SK-N-SH treated with all-trans-retinoic acid at 6 μM for 48 hours (cell line): ENCODE measurements at regions not wholly inside any gene's neighbourhood (a gene's known extent, or its start where the extent isn't known, plus 50 kb on each side); places are given as distances from the start of the nearest gene placed in this dataset.

Experiments used
- ATAC-seq: fragments of 200-7000 bp; cut with Tn5 transposase; 3 replicates; pipeline ENCODE4 v1.9.1; 2020; ENCODE audit warnings: mild to moderate bottlenecking, moderate library complexity
- ARNTL ChIP-seq: fragments of 450-650 bp; formaldehyde crosslinking; IDR thresholded peaks from 2 replicates; pipeline ENCODE4 v1.5.0; 2020; ENCODE audit warnings: low read depth, mild to moderate bottlenecking, moderate library complexity, borderline replicate concordance
- CREB5 ChIP-seq: fragments of 250-450 bp; sonication (Bioruptor Pico); IDR thresholded peaks from 2 replicates; pipeline ENCODE4 v1.5.1; 2020; ENCODE audit warnings: low read depth, mild to moderate bottlenecking, moderate library complexity
- CSRNP3 ChIP-seq: fragments of 250-450 bp; sonication (Bioruptor Pico); IDR thresholded peaks from 2 replicates; pipeline ENCODE4 v1.5.1; 2021; ENCODE audit warnings: mild to moderate bottlenecking, moderate library complexity
- ESRRG ChIP-seq: fragments of 250-450 bp; sonication (Bioruptor Pico); IDR thresholded peaks from 2 replicates; pipeline ENCODE4 v1.6.1; 2021; ENCODE audit warnings: mild to moderate bottlenecking
- GLIS3 ChIP-seq: fragments of 250-450 bp; sonication (Bioruptor Pico); IDR thresholded peaks from 2 replicates; pipeline ENCODE4 v1.5.0; 2020; ENCODE audit warnings: mild to moderate bottlenecking, moderate library complexity
- ISL1 ChIP-seq: fragments of 250-450 bp; sonication (Bioruptor Pico); IDR thresholded peaks from 2 replicates; pipeline ENCODE4 v2.1.2; 2022; ENCODE audit warnings: mild to moderate bottlenecking, moderate library complexity
- OSR1 ChIP-seq: fragments of 250-450 bp; sonication (Bioruptor Pico); IDR thresholded peaks from 2 replicates; pipeline ENCODE4 v1.8.0; 2022; ENCODE audit warnings: moderate library complexity, mild to moderate bottlenecking, inconsistent platforms
- PATZ1 ChIP-seq: fragments of 250-450 bp; sonication (Bioruptor Pico); IDR thresholded peaks from 2 replicates; pipeline ENCODE4 v1.8.0; 2020; ENCODE audit warnings: mild to moderate bottlenecking, moderate library complexity, borderline replicate concordance
- POU6F1 ChIP-seq: fragments of 250-450 bp; sonication (Bioruptor Pico); IDR thresholded peaks from 2 replicates; pipeline ENCODE4 v1.8.0; 2021; ENCODE audit warnings: low read depth, mild to moderate bottlenecking, moderate library complexity, borderline replicate concordance
- PPARA ChIP-seq: fragments of 250-450 bp; sonication (Bioruptor Pico); IDR thresholded peaks from 2 replicates; pipeline ENCODE4 v1.5.0; 2020; ENCODE audit warnings: mild to moderate bottlenecking, borderline replicate concordance
- RARB ChIP-seq: fragments of 250-450 bp; sonication (Bioruptor Pico); IDR thresholded peaks from 2 replicates; pipeline ENCODE4 v1.8.0; 2021; ENCODE audit warnings: mild to moderate bottlenecking, moderate library complexity
- SNAI2 ChIP-seq: fragments of 250-450 bp; sonication (Bioruptor Pico); IDR thresholded peaks from 2 replicates; pipeline ENCODE4 v1.5.0; 2020; ENCODE audit warnings: mild to moderate bottlenecking, moderate library complexity
- TOX ChIP-seq: fragments of 250-450 bp; sonication (Bioruptor Pico); IDR thresholded peaks from 2 replicates; pipeline ENCODE4 v1.8.0; 2021; ENCODE audit warnings: mild to moderate bottlenecking, moderate library complexity, borderline replicate concordance
- TSHZ2 ChIP-seq: fragments of 250-450 bp; sonication (Bioruptor Pico); IDR thresholded peaks from 2 replicates; pipeline ENCODE4 v1.5.0; 2020; ENCODE audit warnings: mild to moderate bottlenecking, moderate library complexity
- ZFP3 ChIP-seq: fragments of 250-450 bp; sonication (Bioruptor Pico); IDR thresholded peaks from 2 replicates; pipeline ENCODE4 v1.5.0; 2020; ENCODE audit warnings: mild to moderate bottlenecking, moderate library complexity
- ZNF565 ChIP-seq: fragments of 450-650 bp; formaldehyde crosslinking; conservative IDR thresholded peaks from 2 replicates; pipeline ENCODE4 v1.5.0; 2020; ENCODE audit warnings: low read depth, mild to moderate bottlenecking, moderate library complexity
- ZNF70 ChIP-seq: fragments of 450-650 bp; formaldehyde crosslinking; IDR thresholded peaks from 2 replicates; pipeline ENCODE4 v1.5.0; 2020; ENCODE audit warnings: mild to moderate bottlenecking, moderate library complexity
- ZNF8 ChIP-seq: fragments of 450-650 bp; formaldehyde crosslinking; IDR thresholded peaks from 2 replicates; pipeline ENCODE4 v1.5.0; 2020; ENCODE audit warnings: mild to moderate bottlenecking, moderate library complexity

- ATAC-seq = no peak
These were observed 103.5 kb upstream of the AKAP13 start for GRCh38 chr15:85276921-85277320.

GRCh38 chr15:85277847-85278370 lies 102.5 kb upstream of the AKAP13 start:
- no peak for ATAC-seq
- TF ChIP-seq ZNF8 (CRISPR knock-in tag) (no peak), OSR1 (CRISPR knock-in tag) (no peak), CSRNP3 (CRISPR knock-in tag) (no peak), TSHZ2 (no peak), SNAI2 (CRISPR knock-in tag) (no peak), CREB5 (no peak), ZNF70 (CRISPR knock-in tag) (no peak), ZNF565 (no peak), ZFP3 (CRISPR knock-in tag) (no peak), ARNTL (no peak)

More at GRCh38 chr15:85276921-85277320, 103.5 kb upstream of the AKAP13 start:
- no peak for TF ChIP-seq ESRRG
- no peak for TF ChIP-seq PPARA (CRISPR knock-in tag)
- TF ChIP-seq GLIS3 (CRISPR knock-in tag) = no peak
- no peak for TF ChIP-seq POU6F1 (CRISPR knock-in tag)
- no peak for TF ChIP-seq OSR1 (CRISPR knock-in tag)
- TF ChIP-seq RARB (CRISPR knock-in tag) = no peak
- no peak for TF ChIP-seq ZFP3 (CRISPR knock-in tag)
- no peak for TF ChIP-seq TOX (CRISPR knock-in tag)
- TF ChIP-seq ZNF565 = no peak
- TF ChIP-seq TSHZ2 = no peak
- TF ChIP-seq ISL1 (CRISPR knock-in tag) = no peak
- no peak for TF ChIP-seq CREB5
- TF ChIP-seq ZNF70 (CRISPR knock-in tag) = no peak
- no peak for TF ChIP-seq PATZ1 (CRISPR knock-in tag)
